Dermis microvascular lymphatic vessel endothelial cell (primary cell): ENCODE measurements at regions not wholly inside any gene's neighbourhood (a gene's known extent, or its start where the extent isn't known, plus 50 kb on each side); places are given as distances from the start of the nearest gene placed in this dataset.

ENCODE experiments used
- DNase-seq, 2 donors: peaks; one replicate each; pipeline versions ENCODE4 v3.0.0 to v3.0.0-alpha.2; 2010; ENCODE audit warnings: low read depth in 2 of 2

DNA sequence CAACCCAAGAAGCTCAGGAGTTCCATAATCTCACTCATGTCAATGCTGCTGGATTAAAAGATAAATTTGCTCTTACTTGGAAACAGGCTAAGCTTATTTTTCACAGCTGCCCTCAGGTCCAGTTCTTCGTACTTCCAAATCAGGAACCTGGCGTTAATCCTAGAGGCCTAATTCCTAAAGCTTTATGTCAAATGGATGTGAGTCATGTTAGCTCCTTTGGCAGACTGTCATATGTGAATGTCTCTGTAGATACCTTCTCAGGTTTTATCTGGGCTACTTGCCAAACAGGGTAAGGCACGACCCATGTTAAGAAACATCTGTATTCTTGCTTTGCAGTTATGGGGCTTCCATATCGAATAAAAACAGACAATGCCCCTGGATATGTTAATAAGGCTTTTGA lies 504.6 kb downstream of the ALG10 start:
- DNase-seq, result no peak

DNA sequence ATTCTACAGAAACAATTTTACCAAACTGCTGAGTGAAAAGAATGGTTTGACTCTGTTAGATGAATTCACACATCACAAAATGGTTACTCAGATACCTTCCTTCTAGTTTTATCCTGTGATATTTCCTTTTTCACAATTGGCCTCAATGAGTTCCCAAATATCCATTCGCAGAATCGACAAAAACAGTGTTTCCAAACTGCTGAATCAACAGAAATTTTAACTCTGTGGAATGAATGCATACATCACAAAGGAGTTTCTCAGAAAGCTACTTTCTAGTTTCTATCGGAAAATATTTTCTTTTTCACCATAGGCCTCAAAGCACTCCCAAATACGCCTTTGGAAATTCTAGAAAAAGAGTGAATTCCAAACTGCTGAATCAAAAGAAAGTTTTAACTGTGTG lies 525.0 kb downstream of the ALG10 start:
- DNase-seq, result no peak

DNA sequence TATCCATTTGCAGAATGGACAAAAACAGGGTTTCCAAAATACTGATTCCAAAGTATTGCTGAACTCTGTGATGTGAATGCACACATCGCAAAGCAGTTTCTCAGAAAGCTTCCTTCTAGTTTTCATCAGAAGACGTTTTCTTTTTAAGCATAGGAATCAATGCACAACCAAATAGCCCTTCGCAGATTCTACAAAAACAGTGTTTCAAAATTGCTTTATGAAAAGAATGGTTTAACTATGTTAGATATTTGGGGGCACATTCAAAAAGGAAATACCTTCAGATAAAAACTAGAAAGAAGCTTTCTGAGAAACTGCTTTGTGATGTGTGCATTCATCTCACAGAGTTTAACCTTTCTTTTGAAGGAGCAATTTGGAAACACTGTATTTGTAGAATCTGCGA lies 569.7 kb downstream of the ALG10 start:
- DNase-seq, result no peak

DNA sequence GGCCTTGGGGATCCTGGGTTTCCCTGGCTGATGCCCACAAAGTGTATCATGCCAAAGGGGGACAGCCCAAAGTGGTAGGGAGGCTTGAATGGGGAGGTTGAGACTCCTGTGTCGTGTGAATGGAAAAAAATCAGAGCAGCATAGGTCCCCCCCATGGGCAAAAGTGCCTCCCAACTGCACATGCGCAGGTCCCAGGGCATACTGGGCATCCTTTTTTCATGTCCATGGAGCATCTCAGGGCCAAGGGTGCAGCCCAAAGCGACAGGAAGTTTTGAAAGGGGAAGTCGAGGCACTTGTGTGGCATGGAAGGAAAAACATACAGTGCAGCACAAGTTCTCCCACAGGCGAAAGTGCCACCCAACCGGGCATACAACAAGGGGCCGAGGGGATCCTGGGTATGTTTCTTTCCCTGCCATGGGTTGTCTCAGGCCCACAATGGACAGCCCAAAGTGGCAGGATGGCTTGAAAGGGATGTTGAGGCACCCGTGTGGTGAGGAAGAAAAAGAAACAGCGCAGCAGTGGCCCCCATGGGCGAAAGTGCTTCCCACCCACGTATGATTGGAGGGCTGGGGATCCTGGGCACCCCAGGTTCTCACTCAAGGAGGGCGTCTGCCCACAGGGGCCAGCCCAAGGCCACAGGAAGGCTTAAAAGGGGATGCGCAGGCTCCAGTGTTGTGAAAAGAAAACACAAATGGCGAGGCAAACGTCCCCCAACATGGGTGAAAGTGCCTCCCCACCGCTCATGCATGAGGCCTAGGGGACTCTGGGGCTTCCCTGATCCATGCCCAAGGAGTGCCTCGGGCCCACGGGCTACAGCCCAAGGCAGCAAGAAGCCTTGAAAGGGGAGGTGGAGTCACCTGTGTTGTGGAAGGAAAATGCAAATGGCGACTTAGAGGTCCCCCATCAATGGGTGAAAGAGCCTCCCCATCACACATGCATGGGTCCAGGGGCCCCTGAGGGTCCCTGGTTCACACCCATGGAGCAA lies 573.7 kb downstream of the ALG10 start:
- DNase-seq, result no peak

DNA sequence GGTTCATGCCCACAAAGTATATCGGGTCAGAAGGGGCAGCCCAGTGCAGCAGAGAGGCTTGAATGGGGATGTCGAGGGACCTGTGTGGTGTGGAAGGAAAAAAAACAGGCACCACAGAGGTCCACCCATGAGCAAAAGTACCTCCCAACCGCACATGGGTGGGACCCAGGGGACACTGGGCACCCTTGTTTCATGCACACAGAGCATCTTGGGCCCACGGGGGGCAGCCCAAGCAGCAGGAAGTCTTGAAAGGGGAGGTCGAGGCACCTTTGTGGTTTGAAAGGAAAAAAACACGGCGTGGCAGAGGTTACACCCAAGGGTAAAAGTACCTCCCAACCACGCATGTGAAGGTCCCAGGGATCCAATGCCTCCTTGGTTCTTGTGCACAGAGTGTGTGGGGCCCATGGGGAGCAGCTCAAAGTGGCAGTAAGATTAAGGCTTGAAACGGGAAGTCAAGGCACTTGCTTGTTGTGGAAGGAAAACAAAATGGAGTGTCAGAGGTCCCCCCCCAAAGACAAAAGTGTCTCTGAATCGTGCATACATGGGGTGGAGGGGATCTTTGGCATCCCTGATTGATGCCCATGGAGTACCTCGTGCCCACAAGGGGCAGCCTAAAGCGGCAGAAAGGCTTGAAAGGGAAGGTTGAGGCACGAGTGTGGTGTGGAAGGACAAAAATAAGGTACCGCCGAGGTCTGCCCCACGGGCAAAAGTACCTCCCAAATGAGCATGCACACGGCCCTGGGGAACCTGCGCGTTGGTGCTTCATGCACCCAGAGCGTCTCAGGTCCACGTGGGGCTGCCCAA lies 575.5 kb downstream of the ALG10 start:
- no peak for DNase-seq

DNA sequence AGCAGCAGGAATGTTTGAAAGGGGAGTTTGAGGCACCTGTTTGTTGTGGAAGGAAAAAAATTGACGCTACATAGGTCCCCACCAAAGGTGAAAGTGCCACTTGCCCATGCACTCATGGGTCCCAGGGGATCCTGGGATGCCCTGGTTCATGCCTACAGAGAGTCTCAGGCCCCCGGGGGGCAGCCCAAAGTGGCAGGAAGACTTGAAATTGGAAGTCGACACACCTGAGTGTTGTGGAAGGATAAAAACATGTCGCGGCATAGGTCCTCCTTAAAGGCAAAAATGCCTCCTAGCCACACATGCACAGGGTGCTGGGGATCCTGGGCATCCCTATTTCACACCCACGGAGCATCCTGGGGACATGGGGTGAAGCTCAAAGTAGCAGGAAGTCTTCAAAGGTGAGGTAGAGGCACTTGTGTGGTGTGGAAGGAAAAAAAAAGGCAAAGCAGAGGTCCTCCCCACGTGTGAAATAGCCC lies 576.1 kb downstream of the ALG10 start:
- DNase-seq, result no peak

DNA sequence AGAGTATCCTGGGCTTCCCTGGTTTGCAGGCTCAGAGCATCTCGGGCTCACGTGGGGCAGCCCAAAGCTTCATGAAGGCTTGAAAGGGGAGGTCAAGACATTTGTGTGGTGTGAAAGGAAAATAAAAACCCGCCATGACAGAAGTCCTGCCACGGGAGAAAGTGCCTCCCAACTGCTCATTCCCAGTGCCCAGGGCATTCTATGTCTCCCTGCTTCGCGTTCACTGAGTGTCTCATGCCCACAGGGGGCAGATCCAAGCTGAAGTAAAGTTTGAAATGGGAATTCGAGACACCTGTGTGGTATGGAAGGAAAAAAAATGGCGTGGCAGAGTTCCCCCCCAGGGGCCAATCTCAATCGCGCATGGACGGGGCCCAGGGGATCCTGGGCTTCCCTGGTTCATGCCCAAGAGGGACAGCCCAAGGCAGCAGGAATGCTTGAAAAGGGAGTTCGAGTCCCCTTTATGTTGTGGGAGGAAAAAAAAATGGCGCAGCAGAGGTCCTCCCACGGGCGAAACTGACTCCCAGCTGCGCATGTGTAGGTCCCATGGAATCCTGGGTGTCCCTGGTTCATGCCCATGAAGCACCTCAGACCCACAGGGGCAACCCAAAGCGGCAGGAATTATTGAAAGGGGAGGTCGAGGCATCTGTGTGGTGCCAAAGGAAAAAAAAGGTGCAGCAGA lies 576.7 kb downstream of the ALG10 start:
- no peak for DNase-seq

DNA sequence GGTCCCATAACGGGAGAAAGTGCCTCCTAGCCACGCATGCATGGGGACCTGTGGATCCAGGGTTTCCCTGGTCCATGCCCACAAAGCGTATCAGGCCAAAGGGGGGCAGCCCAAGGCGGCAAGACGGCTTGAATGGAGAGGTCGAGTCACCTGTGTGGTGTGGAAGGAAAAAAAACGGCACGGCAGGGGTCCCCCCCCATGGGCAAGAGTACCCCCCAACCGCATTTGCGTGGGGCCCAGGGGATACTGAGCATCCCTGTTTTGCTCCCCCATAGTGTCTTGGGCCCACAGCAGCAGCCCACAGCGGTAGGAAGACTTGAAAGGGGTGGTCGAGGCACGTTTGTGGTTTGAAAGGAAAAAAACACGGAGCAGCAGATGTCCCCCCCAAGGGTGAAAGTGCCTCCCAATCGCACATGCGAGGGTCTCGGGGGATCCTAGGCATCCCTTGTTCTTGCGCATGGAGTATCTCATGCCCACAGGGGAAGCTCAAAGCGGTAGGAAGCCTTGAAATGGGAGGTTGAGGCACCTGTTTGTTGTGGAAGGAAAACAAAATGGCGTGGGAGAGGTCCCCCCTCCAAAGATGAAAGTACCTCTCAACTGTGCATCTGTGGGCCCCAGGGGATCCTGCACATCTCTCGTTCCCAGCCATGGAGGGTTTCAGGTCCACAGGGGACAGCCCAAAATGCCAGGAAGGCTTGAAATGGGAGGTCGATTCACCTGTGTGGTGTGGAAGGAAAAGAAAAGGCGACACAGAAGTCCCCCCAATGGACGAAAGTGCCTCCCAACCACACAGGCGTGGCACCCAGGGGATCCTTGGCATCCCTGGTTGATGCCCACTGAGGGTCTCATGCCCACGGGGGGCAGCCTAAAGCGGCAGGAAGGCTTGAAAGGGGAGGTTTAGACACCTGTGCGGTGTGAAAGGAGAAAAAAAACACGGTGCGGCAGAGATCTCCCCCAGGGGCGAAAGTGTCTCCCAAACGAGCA lies 577.5 kb downstream of the ALG10 start:
- DNase-seq, result no peak

DNA sequence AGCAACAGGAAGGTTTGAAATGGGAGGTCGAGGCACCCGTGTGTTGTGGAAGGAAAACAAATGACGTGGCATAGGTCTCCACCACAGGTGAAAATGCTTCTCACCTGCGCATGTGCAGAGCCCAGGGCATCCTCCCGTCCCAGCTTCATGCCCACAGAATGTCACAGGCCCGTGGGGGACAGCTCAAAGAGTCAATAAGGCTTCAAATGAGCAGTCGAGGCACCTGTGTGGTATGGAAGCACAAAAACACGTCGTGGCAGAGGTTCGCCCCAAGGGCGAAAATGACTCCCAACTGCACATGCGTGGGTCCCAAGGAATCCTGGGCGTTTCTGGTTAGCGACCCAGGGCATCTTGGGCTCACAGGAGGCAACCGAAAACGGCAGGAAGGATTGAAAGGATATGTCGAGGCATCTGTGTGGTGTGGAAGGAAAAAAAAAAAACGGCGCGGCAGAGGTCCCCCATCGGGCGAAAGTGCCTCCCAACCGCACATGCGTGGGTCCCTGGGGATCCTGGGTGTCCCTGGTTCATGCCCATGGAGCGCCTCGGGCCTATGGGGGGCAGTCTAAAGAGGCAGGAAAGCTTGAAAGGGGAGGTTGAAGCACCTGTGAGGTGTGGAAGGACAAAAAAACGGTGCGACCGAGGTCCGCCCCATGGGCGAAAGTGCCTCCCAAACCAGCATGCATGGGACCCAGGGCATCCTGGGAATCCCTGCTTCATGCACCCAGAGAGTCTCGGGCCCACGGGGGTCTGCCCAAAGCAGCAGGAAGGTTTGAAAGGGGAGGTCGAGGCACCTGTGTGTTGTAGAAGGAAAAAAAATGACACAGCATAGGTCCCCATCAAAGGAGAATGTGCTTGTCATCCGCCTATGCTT lies 578.5 kb downstream of the ALG10 start:
- DNase-seq, result no peak

DNA sequence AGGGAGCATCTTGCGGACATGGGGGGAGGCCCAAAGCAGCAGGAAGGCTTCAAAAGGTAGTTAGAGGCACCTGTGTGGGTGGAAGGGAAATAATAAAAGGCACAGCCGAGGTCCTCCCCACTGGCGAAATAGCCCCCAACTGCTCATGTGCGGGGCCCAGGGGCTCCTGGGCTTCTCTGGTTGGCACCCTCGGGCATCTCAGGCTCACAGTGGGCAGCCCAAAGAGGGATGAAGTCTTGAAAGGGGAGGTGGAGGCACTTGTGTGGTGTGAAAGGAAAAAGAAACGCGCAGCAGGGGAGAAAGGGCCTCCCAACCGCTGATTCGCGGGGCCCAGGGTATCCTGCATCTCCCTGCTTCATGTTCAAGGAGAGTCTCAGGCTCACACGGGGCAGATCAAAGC lies 579.4 kb downstream of the ALG10 start:
- no peak for DNase-seq

DNA sequence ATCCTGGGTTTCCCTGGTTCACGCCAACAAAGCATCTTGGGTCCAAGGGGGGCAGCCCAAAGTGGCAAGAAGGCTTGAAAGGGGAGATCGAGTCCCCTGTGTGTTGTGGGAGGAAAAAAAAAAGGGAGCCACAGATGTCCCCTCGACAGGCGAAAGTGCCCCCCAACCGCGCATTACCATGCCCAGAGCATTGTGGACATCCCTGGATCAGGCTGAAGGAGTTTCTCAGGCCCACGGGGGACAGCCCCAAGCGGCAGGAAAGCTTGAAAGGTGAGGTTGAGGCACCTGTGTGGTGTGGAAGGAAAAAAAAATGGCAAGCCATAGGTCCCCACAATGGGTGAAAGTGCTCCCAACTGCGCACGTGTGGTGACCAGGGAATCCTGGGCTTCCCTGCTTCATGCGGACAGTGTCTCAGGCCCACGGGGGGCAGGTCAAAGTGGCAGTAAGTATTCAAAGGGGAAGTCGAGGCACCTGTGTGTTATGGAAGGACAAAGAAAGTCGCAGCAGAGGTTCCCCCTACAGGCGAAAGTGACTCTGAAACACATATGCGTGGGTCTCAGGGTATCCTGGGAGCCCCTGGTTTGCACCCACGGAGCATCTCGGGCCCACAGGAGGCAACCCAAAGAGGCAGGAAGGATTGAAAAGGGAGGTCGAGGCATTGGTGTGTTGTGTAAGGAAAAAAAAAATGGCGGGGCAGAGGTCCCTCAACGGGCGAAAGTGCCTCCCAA lies 580.1 kb downstream of the ALG10 start:
- no peak for DNase-seq

DNA sequence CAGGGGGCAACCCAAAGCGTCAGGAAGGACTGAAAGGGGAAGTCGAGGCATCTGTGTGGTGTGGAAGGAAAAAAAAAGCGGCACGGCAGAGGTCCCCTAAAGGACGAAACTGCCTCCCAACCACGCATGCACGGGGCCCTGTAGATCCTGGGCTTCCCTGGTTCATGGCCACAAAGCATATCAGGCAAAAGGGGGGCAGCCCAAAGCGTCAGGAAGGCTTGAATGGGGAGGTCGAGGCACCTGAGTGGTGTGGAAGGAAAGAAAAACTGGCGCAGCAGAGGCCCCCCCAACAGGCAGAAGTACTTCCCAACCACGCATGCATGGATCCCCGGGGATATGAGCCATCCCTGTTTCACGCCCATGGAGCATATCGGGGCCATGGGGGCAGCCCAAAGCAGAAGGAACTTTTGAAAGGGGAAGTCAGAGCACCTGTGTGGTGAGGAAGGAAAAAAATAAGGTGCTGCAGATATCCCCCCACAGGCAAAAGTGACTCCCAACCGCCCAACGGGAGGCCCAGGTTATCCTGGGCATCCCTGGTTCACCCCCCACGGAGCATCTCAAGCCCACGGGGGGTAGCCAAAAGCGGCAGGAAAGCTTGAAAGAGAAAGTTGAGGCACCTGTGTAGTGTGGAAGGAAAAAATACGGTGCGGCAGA lies 581.2 kb downstream of the ALG10 start:
- no peak for DNase-seq

DNA sequence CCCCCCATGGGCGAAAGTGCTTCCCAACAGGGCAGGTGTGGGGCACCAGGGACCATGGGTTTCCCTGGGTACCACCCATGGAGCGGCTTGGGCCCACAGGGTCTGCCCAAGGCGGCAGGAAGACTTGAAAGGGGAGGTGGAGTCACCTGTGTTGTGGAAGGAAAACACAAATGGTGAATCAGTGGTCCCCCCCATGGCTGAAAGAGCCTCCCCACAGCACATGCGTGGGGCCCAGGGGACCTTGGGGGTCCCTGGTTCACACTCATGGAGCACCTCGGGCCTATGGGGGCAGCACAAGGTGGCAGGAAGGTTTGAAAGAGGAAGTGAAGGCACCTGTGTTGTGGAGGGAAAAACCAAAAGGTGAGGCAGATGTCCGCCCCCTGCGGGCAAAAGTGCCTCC lies 581.9 kb downstream of the ALG10 start:
- no peak for DNase-seq

DNA sequence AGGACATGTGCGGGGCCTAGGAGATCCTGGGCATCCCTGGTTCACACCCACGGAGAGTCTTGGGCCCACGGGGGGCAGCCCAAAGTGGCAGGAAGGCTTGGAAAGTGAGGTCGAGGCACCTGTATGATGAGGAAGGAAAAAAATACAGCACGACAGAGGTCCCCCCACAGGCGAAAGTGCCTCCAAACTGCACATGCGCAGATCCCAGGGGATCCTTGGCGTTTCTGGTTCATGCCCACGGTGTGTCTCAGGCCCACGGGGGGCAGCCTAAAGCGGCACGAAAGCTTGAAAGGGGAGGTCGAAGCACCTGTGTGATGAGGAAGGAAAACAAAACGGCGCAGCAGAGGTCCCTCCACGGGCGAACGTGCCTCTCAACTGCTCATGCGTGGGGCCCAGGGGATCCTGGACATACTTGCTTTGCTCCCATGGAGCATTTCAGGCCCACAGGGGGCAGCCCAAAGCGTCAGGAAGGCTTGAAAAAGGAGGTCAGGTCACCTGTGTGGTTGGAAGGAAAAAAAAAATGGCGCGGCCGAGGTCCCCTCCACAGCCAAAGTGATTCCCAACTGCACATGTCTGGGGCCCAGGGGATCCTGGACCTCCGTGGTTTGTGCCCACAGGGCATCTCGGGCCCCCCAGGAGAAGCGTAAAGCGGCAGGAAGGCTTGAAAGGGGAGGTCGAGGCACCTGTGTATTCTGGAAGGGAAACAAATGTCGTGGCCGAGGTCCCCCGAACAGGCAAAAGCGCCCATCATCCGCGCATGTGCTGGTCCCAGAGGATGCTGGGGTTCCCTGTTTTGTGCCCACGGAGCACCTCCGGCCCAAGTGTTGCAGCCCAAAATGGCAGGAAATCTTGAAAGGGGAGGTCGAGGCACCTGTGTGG lies 582.6 kb downstream of the ALG10 start:
- no peak for DNase-seq

DNA sequence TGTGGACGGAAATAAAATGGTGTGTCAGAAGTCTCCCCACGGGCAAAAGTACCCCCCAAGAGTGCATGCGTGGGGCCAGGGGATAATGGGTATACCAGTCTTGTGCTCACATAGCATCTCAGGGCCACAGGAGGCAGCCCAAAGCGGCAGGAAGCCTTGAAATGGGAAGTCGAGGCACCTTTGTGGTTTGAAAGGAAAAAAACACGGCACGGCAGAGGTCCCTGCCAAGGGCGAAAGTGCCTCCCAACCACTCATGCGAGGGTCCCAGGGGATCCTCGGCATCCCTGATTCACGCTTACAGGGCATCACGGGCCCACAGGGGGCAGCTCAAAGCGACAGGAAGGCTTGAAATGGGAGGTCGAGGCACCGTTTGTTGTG lies 583.2 kb downstream of the ALG10 start:
- DNase-seq, result no peak

DNA sequence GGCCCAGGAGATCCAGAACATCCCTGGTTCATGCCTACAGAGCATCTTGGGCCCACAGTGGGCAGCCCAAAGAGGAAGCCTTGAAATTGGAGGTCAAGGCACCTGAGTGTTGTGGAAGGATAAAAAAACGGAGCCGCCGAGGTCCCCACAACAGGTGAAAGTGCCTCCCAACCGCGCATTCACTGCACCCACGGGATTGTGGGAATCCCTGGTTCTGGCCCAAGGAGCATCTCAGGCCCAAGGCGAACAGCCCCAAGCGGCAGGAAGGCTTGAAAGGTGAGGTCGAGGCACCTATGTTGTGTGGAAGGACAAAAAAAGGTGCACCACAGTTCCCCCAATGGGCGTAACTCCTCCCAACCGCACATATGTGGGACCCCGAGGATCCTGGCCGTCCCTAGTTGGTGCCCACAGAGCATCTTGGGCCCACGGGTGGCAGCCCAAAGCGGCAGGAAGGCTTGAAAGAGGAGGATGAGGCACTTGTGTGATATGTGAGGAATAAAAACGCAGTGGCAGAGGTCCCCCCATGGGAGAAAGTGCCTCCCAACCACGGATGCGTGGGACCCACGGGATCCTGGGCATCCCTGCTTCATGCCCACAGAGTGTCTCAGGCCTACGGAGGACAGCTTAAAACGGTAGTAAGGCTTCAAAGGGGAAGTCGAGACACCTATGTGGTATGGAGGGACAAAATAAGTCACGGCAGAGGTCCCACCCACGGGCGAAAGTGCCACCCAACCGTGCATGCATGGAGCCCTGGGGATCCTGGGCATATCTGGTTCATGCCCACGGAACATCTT lies 583.9 kb downstream of the ALG10 start:
- no peak for DNase-seq
